Loucy (cell line): ENCODE measurements at regions not wholly inside any gene's neighbourhood (a gene's known extent, or its start where the extent isn't known, plus 50 kb on each side); places are given as distances from the start of the nearest gene placed in this dataset.

Source experiments
- H2AFZ ChIP-seq: fragments of 200-600 bp; sonication (generic); 2 replicates; pipeline ENCODE4 v1.6.0; 2016; ENCODE audit warnings: antibody characterized with exemption, mild to moderate bottlenecking, low read length, moderate library complexity
- H3F3A ChIP-seq: fragments of 200-600 bp; 2 replicates; pipeline ENCODE4 v1.6.0; 2016; ENCODE audit warnings: antibody characterized with exemption, low read depth, mild to moderate bottlenecking
- H3K27me3 ChIP-seq: fragments of 200-600 bp; sonication (generic); 2 replicates; pipeline ENCODE4 v1.6.1; 2014; ENCODE audit warnings: low read length, mild to moderate bottlenecking; ENCODE audit not compliant: insufficient read depth, poor library complexity, severe bottlenecking
- H3K36me3 ChIP-seq: fragments of 200-600 bp; sonication (generic); 2 replicates; pipeline ENCODE4 v1.6.1; 2016; ENCODE audit warnings: low read length; ENCODE audit not compliant: insufficient read depth
- H3K4me1 ChIP-seq: fragments of 200-600 bp; sonication (generic); 2 replicates; pipeline ENCODE4 v1.5.1; 2014; ENCODE audit warnings: low read length, mild to moderate bottlenecking; ENCODE audit not compliant: insufficient read depth, poor library complexity, severe bottlenecking
- H3K4me2 ChIP-seq: fragments of 200-600 bp; sonication (generic); 2 replicates; pipeline ENCODE4 v1.6.0; 2014; ENCODE audit warnings: antibody characterized with exemption, low read length, low read depth, mild to moderate bottlenecking; ENCODE audit not compliant: poor library complexity, severe bottlenecking
- H3K4me3 ChIP-seq: fragments of 200-600 bp; sonication (generic); 2 replicates; pipeline ENCODE4 v1.5.1; 2014; ENCODE audit warnings: low read length, mild to moderate bottlenecking, mixed read lengths; ENCODE audit not compliant: poor library complexity, severe bottlenecking
- H3K79me2 ChIP-seq: fragments of 200-600 bp; sonication (generic); 2 replicates; pipeline ENCODE4 v1.6.1; 2014; ENCODE audit warnings: low read length; ENCODE audit not compliant: insufficient read depth
- H3K9ac ChIP-seq: fragments of 200-600 bp; sonication (generic); 2 replicates; pipeline ENCODE4 v1.6.0; 2014; ENCODE audit warnings: mild to moderate bottlenecking, low read depth, low read length, moderate library complexity; ENCODE audit not compliant: poor library complexity, severe bottlenecking
- H3K9me2 ChIP-seq: fragments of 200-600 bp; sonication (generic); replicated peaks from 2 replicates; pipeline ENCODE4 v1.6.1; 2016; ENCODE audit warnings: low read depth, low read length, mixed read lengths
- H3K9me3 ChIP-seq: fragments of 200-600 bp; sonication (generic); 2 replicates; pipeline ENCODE4 v1.6.1; 2014; ENCODE audit warnings: mild to moderate bottlenecking, antibody characterized with exemption, low read length, low read depth; ENCODE audit not compliant: insufficient read depth
- H4K20me1 ChIP-seq: fragments of 200-600 bp; sonication (generic); 2 replicates; pipeline ENCODE4 v1.6.0; 2014; ENCODE audit warnings: antibody characterized with exemption, low read length, mild to moderate bottlenecking; ENCODE audit not compliant: insufficient read depth, poor library complexity, severe bottlenecking
- CTCF ChIP-seq: fragments of 200-600 bp; sonication (generic); conservative IDR thresholded peaks from 2 replicates; pipeline ENCODE4 v1.5.1; 2014; ENCODE audit warnings: mild to moderate bottlenecking, antibody characterized with exemption, low read length
- EZH2phosphoT487 ChIP-seq: fragments of 200-600 bp; IDR thresholded peaks from 2 replicates; pipeline ENCODE4 v1.6.1; 2018; ENCODE audit warnings: antibody characterized with exemption, mild to moderate bottlenecking, moderate library complexity, borderline replicate concordance

GRCh38 chr3:180516368-180516767 lies 85.6 kb upstream of the TTC14 start:
- Histone ChIP-seq H2AFZ (no peak overlapping the region), H3K36me3 (no peaks in the 10 kb centered on the region), H3F3A (no peaks in the 10 kb centered on the region), H4K20me1 (no peaks in the 10 kb centered on the region), H3K9ac (no peak overlapping the region), H3K4me1 (no peaks in the 10 kb centered on the region), H3K79me2 (no peaks in the 10 kb centered on the region), H3K27me3 (no peaks in the 10 kb centered on the region), H3K4me2 (no peak overlapping the region), H3K9me3 (no peaks in the 10 kb centered on the region), H3K4me3 (no peak overlapping the region), H3K9me2 (no peaks in the 10 kb centered on the region)
- TF ChIP-seq CTCF (no peak), EZH2phosphoT487 (no peak)

GRCh38 chr3:180523040-180523439 lies 78.9 kb upstream of the TTC14 start:
- Histone ChIP-seq H3K27me3 (no peaks in the 10 kb centered on the region), H3K36me3 (no peaks in the 10 kb centered on the region), H4K20me1 (no peaks in the 10 kb centered on the region), H3K79me2 (no peaks in the 10 kb centered on the region), H3K9me2 (no peaks in the 10 kb centered on the region), H2AFZ (no peak overlapping the region), H3K4me1 (no peaks in the 10 kb centered on the region), H3F3A (no peaks in the 10 kb centered on the region), H3K9ac (no peak overlapping the region), H3K4me3 (no peak overlapping the region), H3K4me2 (no peak overlapping the region), H3K9me3 (no peaks in the 10 kb centered on the region)
- TF ChIP-seq CTCF: no peak
- TF ChIP-seq EZH2phosphoT487: no peak

GRCh38 chr3:180528843-180529242 lies 73.1 kb upstream of the TTC14 start:
- Histone ChIP-seq H3K9me2 (no peaks in the 10 kb centered on the region), H3K4me1 (no peaks in the 10 kb centered on the region), H3K4me2 (no peak overlapping the region), H3K79me2 (no peaks in the 10 kb centered on the region), H3K36me3 (no peaks in the 10 kb centered on the region), H3K27me3 (no peaks in the 10 kb centered on the region), H3K4me3 (no peak overlapping the region), H4K20me1 (no peaks in the 10 kb centered on the region), H3K9me3 (no peaks in the 10 kb centered on the region), H3F3A (no peaks in the 10 kb centered on the region), H3K9ac (no peak overlapping the region), H2AFZ (no peak overlapping the region)
- no peak for TF ChIP-seq CTCF
- TF ChIP-seq EZH2phosphoT487: no peak
